GM12878 (cell line): ENCODE measurements at regions not wholly inside any gene's neighbourhood (a gene's known extent, or its start where the extent isn't known, plus 50 kb on each side); places are given as distances from the start of the nearest gene placed in this dataset.

Source experiments
- ASH2L ChIP-seq: fragments of 300-600, 200-600 bp; sonication (generic); IDR thresholded peaks from 2 replicates; pipeline ENCODE4 v1.6.1; 2017; ENCODE audit warnings: low read depth, mild to moderate bottlenecking, borderline replicate concordance
- BMI1 ChIP-seq: fragments of 450-650 bp; IDR thresholded peaks from 2 replicates; pipeline ENCODE4 v1.6.1; 2016; ENCODE audit warnings: mild to moderate bottlenecking, moderate library complexity, borderline replicate concordance
- CEBPB ChIP-seq, 2 experiments: fragments of 150-350 bp in 1 of 2; IDR thresholded peaks; 2 replicates each; pipeline ENCODE4 v1.6.1; 2012 to 2014; ENCODE audit warnings: low read depth in 2 of 2, low read length in 2 of 2, borderline replicate concordance in 1 of 2, inconsistent platforms in 1 of 2
- CREB1 ChIP-seq: IDR thresholded peaks from 2 replicates; pipeline ENCODE4 v1.6.1; 2012; ENCODE audit warnings: low read depth, mild to moderate bottlenecking, inconsistent platforms
- EED ChIP-seq: sonication (generic); IDR thresholded peaks from 2 replicates; pipeline ENCODE4 v1.6.1; 2016; ENCODE audit warnings: antibody characterized with exemption, low read depth
- FOXM1 ChIP-seq: IDR thresholded peaks from 2 replicates; pipeline ENCODE4 v1.6.1; 2012; ENCODE audit warnings: low read depth, mild to moderate bottlenecking, inconsistent platforms, low read length, moderate library complexity
- HCFC1 ChIP-seq: fragments of 150-350 bp; IDR thresholded peaks from 2 replicates; pipeline ENCODE4 v1.6.1; 2014; ENCODE audit warnings: low read length
- JUNB ChIP-seq: IDR thresholded peaks from 2 replicates; pipeline ENCODE4 v1.6.1; 2016; ENCODE audit warnings: antibody characterized with exemption, mild to moderate bottlenecking
- KDM1A ChIP-seq: fragments of 200-600 bp; sonication (generic); IDR thresholded peaks from 2 replicates; pipeline ENCODE4 v1.6.1; 2016; ENCODE audit warnings: borderline replicate concordance
- NR2C1 ChIP-seq: fragments of 450-650 bp; IDR thresholded peaks from 2 replicates; pipeline ENCODE4 v1.6.1; 2017; ENCODE audit warnings: antibody characterized with exemption, mild to moderate bottlenecking, moderate library complexity
- PAX5 ChIP-seq: IDR thresholded peaks from 2 replicates; pipeline ENCODE4 v1.6.1; 2011; ENCODE audit warnings: low read depth, low read length, borderline replicate concordance
- POLR2A ChIP-seq: IDR thresholded peaks from 2 replicates; pipeline ENCODE4 v1.6.1; 2011; ENCODE audit warnings: low read depth, mild to moderate bottlenecking, low read length
- POLR2AphosphoS2 ChIP-seq: IDR thresholded peaks from 2 replicates; pipeline ENCODE4 v1.6.1; 2011; ENCODE audit warnings: low read depth, mild to moderate bottlenecking, low read length, improper control_type of control experiment, moderate library complexity
- POU2F2 ChIP-seq: IDR thresholded peaks from 3 replicates; pipeline ENCODE4 v1.6.1; 2011; ENCODE audit warnings: low read depth, mild to moderate bottlenecking, low read length, borderline replicate concordance
- RAD21 ChIP-seq: IDR thresholded peaks from 2 replicates; pipeline ENCODE4 v1.6.1; 2011; ENCODE audit warnings: mild to moderate bottlenecking, low read depth, low read length, moderate library complexity; ENCODE audit not compliant: insufficient read depth
- RAD51 ChIP-seq: fragments of 450-650 bp; IDR thresholded peaks from 2 replicates; pipeline ENCODE4 v1.6.1; 2016; ENCODE audit warnings: moderate library complexity, mild to moderate bottlenecking, inconsistent platforms
- RB1 ChIP-seq: fragments of 450-650 bp; formaldehyde crosslinking; IDR thresholded peaks from 2 replicates; pipeline ENCODE4 v1.6.1; 2017; ENCODE audit warnings: mild to moderate bottlenecking, borderline replicate concordance
- SIX5 ChIP-seq: IDR thresholded peaks from 2 replicates; pipeline ENCODE4 v1.6.1; 2011; ENCODE audit warnings: mild to moderate bottlenecking, low read depth, low read length, moderate library complexity; ENCODE audit not compliant: severe bottlenecking
- SPI1 ChIP-seq: IDR thresholded peaks from 2 replicates; pipeline ENCODE4 v1.6.1; 2011; ENCODE audit warnings: low read depth, mild to moderate bottlenecking, low read length, moderate library complexity, borderline replicate concordance; ENCODE audit not compliant: insufficient read depth
- STAT1 ChIP-seq: fragments of 450-650 bp; conservative IDR thresholded peaks from 2 replicates; pipeline ENCODE4 v1.6.1; 2014; ENCODE audit warnings: antibody characterized with exemption, mild to moderate bottlenecking
- TARDBP ChIP-seq: IDR thresholded peaks from 2 replicates; pipeline ENCODE4 v1.6.1; 2016; ENCODE audit warnings: borderline replicate concordance
- TCF7 ChIP-seq: IDR thresholded peaks from 2 replicates; pipeline ENCODE4 v1.6.1; 2014; ENCODE audit warnings: antibody characterized with exemption, borderline replicate concordance
- YBX1 ChIP-seq: fragments of 450-650 bp; IDR thresholded peaks from 2 replicates; pipeline ENCODE4 v1.6.1; 2016; ENCODE audit warnings: antibody characterized with exemption
- ZNF217 ChIP-seq: fragments of 450-650 bp; IDR thresholded peaks from 2 replicates; pipeline ENCODE4 v1.6.1; 2017; ENCODE audit warnings: antibody characterized with exemption, mild to moderate bottlenecking
- ZNF24 ChIP-seq: fragments of 450-650 bp; IDR thresholded peaks from 2 replicates; pipeline ENCODE4 v1.6.1; 2017; ENCODE audit warnings: antibody characterized with exemption, mild to moderate bottlenecking
- ZNF274 ChIP-seq: IDR thresholded peaks from one replicate; pipeline ENCODE4 v1.8.0; 2011; ENCODE audit not compliant: insufficient read length, insufficient read depth
- ZNF384 ChIP-seq: IDR thresholded peaks from 2 replicates; pipeline ENCODE4 v1.6.1; 2012; ENCODE audit warnings: low read depth, mild to moderate bottlenecking, low read length, improper control_type of control experiment, borderline replicate concordance
- TF ChIP-seq, protein P1 (sequence below): fragments of 450-650 bp; IDR thresholded peaks from 2 replicates; pipeline ENCODE4 v1.6.1; 2017; ENCODE audit warnings: borderline replicate concordance
- TF ChIP-seq, protein P2 (sequence below): IDR thresholded peaks from 2 replicates; pipeline ENCODE4 v1.6.1; 2012; ENCODE audit warnings: low read depth, low read length, improper control_type of control experiment
- TF ChIP-seq, protein P3 (sequence below): fragments of 450-650 bp; IDR thresholded peaks from 2 replicates; pipeline ENCODE4 v1.6.1; 2017; ENCODE audit warnings: mild to moderate bottlenecking, low read depth, inconsistent platforms; ENCODE audit not compliant: poor library complexity, severe bottlenecking

DNA sequence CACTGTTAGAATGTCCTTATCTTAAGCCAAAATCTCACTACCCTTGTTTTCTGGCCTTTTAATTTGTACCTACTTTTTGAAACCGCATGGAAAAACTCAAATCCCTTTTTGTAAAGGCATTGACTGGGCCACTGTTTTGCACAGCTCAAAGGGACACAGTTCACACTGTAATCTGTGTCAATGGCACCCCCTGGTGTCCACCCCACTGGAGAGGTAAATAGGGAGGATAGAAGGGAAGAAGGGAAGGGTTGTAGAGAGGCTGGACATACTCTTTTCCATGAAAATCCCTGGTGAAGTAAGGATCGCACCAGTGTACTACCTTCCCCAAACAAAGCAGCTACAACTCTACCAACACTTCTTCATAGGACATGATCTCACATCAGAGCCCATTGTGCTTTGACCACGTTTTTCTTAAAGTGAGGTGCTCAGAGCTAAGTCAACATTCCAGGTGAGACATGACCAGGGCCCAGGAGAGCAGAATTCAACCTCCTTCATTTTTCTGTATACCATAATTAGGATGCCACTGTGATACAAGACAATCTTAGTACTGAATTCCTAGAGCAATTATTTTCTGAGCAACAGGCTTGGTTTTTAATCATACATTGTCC, 92.4 kb upstream of the RMDN2 start (continued):
- TF ChIP-seq JUNB (no peak), TCF7 (no peak), POLR2A (no peak), POLR2AphosphoS2 (no peak), BMI1 (no peak), CEBPB (IDR thresholded peaks at IDR 0.05; ENCODE audit: borderline replicate concordance in 1 of 2, low read depth in 2 of 2, low read length in 2 of 2) (no peak), NR2C1 (no peak), TARDBP (no peak), FOXM1 (0 out of 2 replicates have a peak, but pooled peaks have one; percentile 36), RAD51 (no peak), ASH2L (no peak), POU2F2 (no peak; the same call in 2 of the 3 replicates), ZNF274 (no peak), PAX5 (no peak), CREB1 (no peak), ZNF217 (no peak), KDM1A (no peak), ZNF24 (0 out of 2 replicates have a peak, but pooled peaks have one; percentile 57), EED (peak; percentile 39; the same call in 1 of the 2 replicates), YBX1 (no peak), HCFC1 (no peak), SIX5 (no peak), RB1 (peak; percentile 48; the same call in 1 of the 2 replicates), STAT1 (no peak), ZNF384 (no peak), SPI1 (no peak), RAD21 (peak; percentile 100)
- TF ChIP-seq, protein P1, sequence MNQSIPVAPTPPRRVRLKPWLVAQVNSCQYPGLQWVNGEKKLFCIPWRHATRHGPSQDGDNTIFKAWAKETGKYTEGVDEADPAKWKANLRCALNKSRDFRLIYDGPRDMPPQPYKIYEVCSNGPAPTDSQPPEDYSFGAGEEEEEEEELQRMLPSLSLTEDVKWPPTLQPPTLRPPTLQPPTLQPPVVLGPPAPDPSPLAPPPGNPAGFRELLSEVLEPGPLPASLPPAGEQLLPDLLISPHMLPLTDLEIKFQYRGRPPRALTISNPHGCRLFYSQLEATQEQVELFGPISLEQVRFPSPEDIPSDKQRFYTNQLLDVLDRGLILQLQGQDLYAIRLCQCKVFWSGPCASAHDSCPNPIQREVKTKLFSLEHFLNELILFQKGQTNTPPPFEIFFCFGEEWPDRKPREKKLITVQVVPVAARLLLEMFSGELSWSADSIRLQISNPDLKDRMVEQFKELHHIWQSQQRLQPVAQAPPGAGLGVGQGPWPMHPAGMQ: no peak
- TF ChIP-seq, protein P2, sequence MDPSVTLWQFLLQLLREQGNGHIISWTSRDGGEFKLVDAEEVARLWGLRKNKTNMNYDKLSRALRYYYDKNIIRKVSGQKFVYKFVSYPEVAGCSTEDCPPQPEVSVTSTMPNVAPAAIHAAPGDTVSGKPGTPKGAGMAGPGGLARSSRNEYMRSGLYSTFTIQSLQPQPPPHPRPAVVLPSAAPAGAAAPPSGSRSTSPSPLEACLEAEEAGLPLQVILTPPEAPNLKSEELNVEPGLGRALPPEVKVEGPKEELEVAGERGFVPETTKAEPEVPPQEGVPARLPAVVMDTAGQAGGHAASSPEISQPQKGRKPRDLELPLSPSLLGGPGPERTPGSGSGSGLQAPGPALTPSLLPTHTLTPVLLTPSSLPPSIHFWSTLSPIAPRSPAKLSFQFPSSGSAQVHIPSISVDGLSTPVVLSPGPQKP: no peak
- TF ChIP-seq, protein P3, sequence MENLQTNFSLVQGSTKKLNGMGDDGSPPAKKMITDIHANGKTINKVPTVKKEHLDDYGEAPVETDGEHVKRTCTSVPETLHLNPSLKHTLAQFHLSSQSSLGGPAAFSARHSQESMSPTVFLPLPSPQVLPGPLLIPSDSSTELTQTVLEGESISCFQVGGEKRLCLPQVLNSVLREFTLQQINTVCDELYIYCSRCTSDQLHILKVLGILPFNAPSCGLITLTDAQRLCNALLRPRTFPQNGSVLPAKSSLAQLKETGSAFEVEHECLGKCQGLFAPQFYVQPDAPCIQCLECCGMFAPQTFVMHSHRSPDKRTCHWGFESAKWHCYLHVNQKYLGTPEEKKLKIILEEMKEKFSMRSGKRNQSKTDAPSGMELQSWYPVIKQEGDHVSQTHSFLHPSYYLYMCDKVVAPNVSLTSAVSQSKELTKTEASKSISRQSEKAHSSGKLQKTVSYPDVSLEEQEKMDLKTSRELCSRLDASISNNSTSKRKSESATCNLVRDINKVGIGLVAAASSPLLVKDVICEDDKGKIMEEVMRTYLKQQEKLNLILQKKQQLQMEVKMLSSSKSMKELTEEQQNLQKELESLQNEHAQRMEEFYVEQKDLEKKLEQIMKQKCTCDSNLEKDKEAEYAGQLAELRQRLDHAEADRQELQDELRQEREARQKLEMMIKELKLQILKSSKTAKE: peak; percentile 62
